NCI-H774 (cell line): ENCODE measurements at regions not wholly inside any gene's neighbourhood (a gene's known extent, or its start where the extent isn't known, plus 50 kb on each side); places are given as distances from the start of the nearest gene placed in this dataset.
A peak's percentile ranks its signal among the peaks of the same experiment; 100 is the strongest.

Experiments
- DNase-seq: peaks from one replicate; lab custom pipeline; 2025; lab: John Stamatoyannopoulos, UW

DNA sequence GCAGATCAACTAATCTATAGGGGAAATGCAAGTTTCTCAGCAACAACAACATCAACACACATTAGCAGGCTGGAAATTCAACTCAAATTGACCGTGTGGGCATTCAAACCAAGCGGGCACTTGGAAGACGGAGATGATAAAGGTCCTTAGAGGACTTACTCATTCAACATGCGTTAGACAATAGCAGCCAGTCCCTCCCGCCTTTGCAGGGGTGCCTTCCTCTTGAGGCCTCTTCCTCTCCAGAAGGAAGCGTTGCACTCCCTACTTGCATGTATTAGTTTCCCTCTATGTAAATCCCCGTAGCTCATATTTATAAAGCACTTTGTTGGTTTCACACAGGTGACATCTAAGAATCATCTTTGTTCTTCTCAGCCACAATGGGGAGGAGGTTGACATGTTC, 300.8 kb upstream of the STXBP5 start:
- DNase-seq = no peak

DNA sequence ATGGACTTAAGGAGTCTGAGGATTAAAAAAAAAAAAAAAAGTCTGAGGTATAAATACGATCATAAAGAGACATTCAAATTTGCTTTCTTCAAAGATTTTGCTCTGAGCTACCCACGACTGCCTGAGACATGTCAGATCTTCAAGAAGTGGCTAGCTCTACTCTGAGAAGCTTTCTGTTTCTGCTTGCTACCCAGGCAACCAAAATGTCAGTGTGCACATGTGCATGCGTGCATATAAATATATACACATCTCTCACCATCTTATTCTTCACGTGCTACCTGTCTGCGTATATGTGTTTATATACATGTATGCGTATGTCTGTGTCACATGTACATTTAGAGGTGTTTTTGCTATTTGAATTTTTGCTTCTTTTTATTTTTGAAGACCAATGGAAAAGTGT, 299.6 kb upstream of the STXBP5 start:
- no peak for DNase-seq

DNA sequence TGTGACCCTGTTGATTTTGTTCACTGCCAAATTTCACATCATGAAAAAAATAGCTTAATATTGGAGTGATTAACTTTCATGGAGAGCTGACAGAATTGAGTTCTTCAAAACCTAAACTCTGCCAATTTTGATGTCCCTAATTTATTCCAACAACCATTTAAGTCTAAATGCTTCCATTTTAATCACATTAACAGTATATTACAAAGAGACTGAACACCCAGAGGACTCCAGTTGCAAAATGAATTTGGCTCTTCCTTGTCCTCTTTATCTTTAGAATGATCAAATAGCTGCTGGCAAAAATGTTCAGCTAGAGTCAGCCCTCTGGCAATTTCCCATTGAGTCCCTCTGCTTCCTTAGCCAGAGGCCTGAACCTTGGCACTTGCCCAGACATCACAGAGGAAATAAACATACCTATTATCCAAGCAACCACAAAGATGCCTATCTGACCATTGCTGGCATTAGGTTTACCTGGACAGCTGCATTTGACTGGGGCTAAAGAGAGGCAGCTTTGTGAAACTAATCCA, 299.0 kb upstream of the STXBP5 start:
- DNase-seq = peak; percentile 57

DNA sequence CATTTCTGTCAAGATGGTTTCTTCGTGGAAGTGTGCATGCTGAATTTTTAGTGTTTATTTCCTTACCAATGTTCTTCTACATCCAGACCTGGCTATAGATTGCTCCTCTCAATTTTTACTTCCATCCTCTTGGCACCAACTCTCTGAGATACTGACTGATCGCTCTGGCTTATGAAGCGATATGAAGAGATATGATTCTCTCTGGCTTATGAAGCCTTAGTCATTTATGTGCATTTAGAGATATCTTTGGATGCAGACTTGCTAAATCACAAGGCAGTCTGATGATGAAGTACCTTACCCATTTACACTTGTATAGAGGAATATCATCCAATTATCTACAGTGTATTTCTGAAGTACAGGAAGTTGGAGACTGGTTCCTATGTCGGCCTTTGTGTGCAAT, 295.4 kb upstream of the STXBP5 start:
- DNase-seq = no peak

DNA sequence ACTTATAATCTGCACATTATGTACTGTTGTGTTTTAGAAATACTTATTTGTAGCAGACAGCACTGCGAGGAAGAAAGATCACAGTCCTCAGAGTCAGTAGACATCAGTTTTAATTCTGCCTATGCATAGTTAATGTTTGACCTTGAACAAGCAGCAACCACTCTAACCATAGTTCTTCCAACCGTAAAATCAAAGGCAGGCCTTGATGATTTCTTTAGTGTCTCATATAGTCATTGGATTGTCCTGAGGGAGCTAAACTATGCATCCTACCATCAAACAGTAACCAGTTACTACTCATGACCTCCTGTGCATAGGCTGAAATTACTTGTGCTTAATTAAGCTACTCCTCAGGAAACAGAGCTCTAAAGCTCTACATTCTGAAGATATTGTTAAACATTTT, 294.8 kb upstream of the STXBP5 start:
- DNase-seq = no peak

DNA sequence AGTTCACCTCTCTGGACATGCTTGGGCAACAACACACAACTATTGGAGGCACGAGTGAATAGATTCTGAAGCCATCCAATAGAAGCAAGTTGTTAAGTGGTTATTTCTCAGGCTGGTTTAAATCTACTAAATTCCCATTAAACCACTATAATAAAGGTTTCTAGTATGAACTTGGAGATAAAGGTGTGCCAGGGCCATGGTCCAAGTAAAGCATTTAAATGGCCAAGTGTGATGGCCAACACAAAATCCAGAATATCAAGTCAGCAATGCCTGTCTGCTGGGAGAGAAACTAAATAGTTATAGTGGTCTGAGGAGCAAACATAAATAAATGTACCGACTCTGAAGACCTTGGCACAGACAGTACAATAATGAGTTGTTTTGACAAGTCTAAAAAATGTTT, 294.3 kb upstream of the STXBP5 start:
- DNase-seq = no peak

GRCh38 chr6:146910611-146911010, 293.6 kb upstream of the STXBP5 start:
- no peak for DNase-seq

GRCh38 chr6:146911635-146912215, 292.5 kb upstream of the STXBP5 start:
- no peak for DNase-seq

DNA sequence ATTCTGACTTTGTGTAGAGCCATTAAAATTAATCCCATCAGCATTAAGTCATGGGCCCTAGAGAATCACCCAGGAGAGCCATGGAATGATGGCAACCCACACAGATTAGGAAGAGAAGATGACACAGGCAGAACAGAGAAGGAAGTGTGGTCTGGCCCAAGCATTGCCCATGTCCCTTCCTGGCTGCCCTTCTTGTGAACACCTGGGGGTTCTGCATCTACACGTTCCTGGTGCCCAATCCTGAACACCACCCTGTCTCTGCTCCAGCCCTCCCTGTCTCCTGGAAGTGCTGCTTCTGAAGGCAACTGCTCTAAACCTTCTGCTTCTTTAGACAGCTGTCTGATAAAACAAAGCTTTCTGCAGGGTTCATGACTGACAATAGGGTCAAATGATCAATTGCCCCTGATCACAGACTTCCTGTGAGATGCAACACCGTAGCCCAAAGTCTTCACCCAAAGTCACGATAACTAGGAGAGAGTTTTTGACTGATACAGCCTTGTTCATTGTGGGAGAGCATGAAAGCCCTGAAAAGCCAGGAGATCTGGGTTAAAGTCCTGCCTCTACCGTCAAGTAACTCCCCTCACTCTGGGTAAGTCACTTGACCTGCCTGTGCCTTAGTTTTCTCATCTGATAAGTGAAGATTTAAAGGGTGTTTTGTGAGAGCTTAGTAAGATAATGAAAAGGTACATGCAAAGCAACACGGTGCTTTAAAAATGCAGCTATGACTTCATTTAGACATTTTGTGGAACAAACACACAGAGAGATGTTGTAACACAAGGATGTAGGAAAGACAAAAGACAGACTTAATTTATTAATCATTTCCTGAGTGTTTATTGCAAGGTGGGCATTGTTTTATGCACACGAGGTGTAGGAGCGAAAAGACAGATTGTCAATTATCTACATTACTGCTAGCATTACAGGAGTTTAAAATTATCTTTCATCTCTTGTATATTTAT, 291.2 kb upstream of the STXBP5 start:
- DNase-seq = no peak

DNA sequence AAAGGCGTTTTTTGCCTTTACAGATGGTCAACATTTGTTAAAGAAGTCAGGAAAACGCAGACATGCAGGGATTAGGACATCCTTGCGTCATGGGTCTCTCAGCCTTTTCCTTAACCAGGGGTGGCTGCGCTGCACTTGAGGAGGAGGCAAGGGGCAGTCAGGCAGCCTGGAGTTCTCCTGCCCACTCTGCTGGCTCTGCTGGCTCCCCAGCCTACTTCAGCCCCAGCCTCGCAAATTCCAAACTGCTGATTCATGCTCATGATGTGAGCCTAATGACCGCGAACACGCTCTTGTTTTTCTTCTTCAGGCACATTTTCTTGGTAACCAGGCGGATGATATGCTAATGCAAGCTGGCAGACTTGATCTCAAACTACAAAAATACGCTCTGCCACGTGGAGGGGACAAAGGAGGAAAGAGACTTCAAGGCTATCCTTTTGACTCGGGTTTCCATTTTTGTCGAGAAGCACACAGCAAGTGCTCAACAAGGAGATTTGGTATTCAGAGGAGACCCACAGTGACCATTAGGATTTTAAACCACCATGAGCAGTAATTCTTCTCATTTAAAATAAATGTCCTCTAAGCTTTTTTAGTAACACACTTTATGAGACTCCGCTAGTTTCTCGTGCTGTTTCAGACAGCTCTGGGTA, 290.3 kb upstream of the STXBP5 start:
- no peak for DNase-seq

GRCh38 chr6:146914489-146915483, 289.4 kb upstream of the STXBP5 start:
- DNase-seq = no peak

DNA sequence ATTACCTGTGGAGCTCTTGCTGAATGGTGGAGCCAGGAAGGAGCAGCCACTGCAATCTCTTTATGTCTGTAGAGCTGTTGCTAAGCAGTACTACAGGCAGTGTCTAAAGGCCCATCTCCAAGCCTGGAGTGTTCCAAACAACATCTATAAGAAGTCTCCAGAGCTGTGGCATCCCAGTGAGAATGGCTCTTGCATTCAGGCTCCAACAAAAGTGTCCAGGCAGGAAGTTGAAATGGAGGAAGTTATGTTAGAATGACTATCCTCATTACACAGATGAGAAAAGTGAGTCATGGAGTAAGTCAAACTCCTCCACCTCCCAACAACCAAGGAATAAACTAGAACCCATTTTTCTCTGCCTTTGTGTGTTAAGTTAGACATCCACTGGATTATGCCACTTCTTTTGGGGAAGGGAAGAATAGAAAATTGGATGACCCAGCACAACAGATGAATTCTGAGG, 288.5 kb upstream of the STXBP5 start:
- DNase-seq = no peak

- no peak for DNase-seq
These were observed 287.7 kb upstream of the STXBP5 start for GRCh38 chr6:146916435-146917025.

GRCh38 chr6:146917182-146917581, 287.0 kb upstream of the STXBP5 start:
- no peak for DNase-seq

- DNase-seq = no peak
These were observed 286.2 kb upstream of the STXBP5 start for GRCh38 chr6:146917979-146918378.

DNA sequence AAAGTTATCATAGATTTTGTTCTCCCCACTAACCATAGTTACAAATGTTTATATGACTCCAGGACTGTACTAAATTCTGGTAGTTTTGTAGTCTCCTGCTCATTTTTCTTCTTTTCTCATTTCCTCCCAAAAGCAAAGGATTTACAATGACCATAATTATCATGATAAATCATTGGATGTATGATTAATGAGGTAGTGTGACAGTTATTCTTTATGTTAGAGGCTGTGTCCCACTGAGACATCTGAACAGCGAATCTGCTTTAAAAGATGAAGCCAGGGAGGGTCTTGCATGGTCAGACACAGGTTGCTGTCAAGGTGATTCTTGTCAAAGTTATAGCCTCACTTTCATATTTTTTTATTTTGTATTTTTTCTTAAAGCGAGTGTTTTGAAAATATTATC, 285.2 kb upstream of the STXBP5 start:
- DNase-seq = no peak

DNA sequence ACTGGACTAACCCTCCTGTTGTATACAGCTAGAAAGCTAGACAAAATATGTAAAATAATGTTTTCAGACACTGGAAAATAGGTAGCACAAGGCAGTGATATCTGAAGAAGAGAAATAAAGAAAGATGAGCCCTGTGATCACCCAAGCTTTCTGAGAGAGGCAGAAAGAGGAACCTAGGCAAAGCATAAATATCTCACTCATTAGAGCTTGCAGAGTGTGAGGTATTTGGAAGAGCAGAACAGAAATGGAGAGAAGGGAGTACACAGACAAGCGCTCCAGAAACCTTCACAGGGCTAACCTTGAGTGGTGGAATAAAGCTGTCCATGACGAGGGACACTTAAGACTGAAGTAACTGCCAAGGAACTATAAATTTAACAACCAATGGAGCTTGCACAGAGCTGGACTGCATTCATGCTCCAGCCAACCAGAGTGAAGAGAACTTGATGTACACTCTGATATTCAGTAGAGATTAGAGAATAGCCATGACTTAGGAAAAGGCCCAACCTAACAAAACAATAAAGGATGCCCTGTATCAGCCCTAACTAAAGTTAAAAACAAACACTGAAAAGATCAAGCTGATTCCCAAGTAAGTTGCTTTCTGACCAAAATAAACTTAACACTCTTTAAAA, 280.9 kb upstream of the STXBP5 start:
- DNase-seq = no peak

- DNase-seq = no peak
These were observed 278.4 kb upstream of the STXBP5 start for GRCh38 chr6:146925846-146926245.

- no peak for DNase-seq
These were observed 275.7 kb upstream of the STXBP5 start for GRCh38 chr6:146928503-146928902.

GRCh38 chr6:146931214-146931613, 273.0 kb upstream of the STXBP5 start:
- DNase-seq = no peak

DNA sequence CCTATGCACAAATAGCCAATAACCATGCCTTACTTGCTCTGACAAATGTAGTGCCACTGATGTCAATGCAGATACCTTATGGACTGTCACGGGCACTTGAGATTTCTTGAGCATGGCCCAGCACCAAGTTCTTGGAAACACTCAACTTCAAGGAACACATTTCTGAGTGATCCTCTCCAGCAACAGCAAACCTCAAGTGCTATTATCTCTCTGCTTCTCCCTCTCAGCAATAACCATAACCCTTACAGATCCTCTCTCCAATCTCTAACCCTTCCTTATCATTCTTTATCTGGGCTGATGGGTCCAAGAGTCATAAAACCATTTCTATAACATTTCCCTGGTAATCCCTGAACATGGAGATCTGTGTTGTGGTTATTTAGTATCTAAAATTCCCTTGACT, 266.9 kb upstream of the STXBP5 start:
- no peak for DNase-seq
